CD14-positive monocyte (primary cell): ENCODE measurements at regions not wholly inside any gene's neighbourhood (a gene's known extent, or its start where the extent isn't known, plus 50 kb on each side); places are given as distances from the start of the nearest gene placed in this dataset.

Source experiments
- DNase-seq, 3 donors: peaks; one replicate each; pipeline ENCODE4 v3.0.0-alpha.2; 2011 to 2022
- H2AFZ ChIP-seq: 2 replicates; pipeline ENCODE4 v1.6.0; 2012; ENCODE audit warnings: mild to moderate bottlenecking, low read depth, low read length, inconsistent platforms; ENCODE audit not compliant: insufficient read depth, poor library complexity, severe bottlenecking
- H3K27ac ChIP-seq, 2 donors: 1 replicate in 1 of 2; 2 replicates in 1 of 2; pipeline ENCODE4 v1.5.1; 2012 to 2013; ENCODE audit warnings: low read length in 2 of 2, control low read depth in 1 of 2, inconsistent platforms in 1 of 2, low read depth in 1 of 2, mild to moderate bottlenecking in 1 of 2
- H3K27me3 ChIP-seq, 2 donors: one replicate each; pipeline versions ENCODE4 v1.6.0 to v1.6.1; 2011 to 2013; ENCODE audit warnings: low read length in 2 of 2; ENCODE audit not compliant: control insufficient read depth in 2 of 2, insufficient read depth in 2 of 2
- H3K36me3 ChIP-seq, 2 donors: replicated peaks in 1 of 2; 1 replicate in 1 of 2; 2 replicates in 1 of 2; pipeline versions ENCODE4 v1.5.1 to v1.6.1; 2012 to 2013; ENCODE audit warnings: low read length in 2 of 2, control low read depth in 1 of 2, inconsistent platforms in 1 of 2, mild to moderate bottlenecking in 1 of 2; ENCODE audit not compliant: insufficient read depth in 2 of 2, control insufficient read depth in 1 of 2
- H3K4me1 ChIP-seq, 2 donors: 1 replicate in 1 of 2; 2 replicates in 1 of 2; pipeline versions ENCODE4 v1.5.1 to v1.6.1; 2012 to 2013; ENCODE audit warnings: low read length in 2 of 2, control low read depth in 1 of 2, inconsistent platforms in 1 of 2, mild to moderate bottlenecking in 1 of 2, moderate library complexity in 1 of 2; ENCODE audit not compliant: insufficient read depth in 2 of 2, control insufficient read depth in 1 of 2
- H3K4me2 ChIP-seq: replicated peaks from 2 replicates; pipeline ENCODE3; 2012; ENCODE audit warnings: low read length, moderate library complexity, mild to moderate bottlenecking; ENCODE audit not compliant: poor library complexity, severe bottlenecking; ENCODE audit errors: extremely low read depth
- H3K4me3 ChIP-seq, 3 experiments: fragments of 200-600 bp in 1 of 3; sonication (generic) in 1 of 3; replicated peaks in 1 of 3; 1 replicate in 2 of 3; 2 replicates in 1 of 3; pipeline ENCODE4 v1.5.1; 2011 to 2013; ENCODE audit warnings: low read length in 3 of 3, mild to moderate bottlenecking in 3 of 3, control low read depth in 2 of 3, low read depth in 2 of 3, inconsistent platforms in 1 of 3, moderate library complexity in 1 of 3
- H3K79me2 ChIP-seq: 2 replicates; pipeline ENCODE4 v1.6.0; 2012; ENCODE audit warnings: mild to moderate bottlenecking, control low read depth, inconsistent platforms, low read length, moderate library complexity; ENCODE audit not compliant: insufficient read depth
- H3K9ac ChIP-seq: 2 replicates; pipeline ENCODE4 v1.6.0; 2017; ENCODE audit warnings: low read length, mild to moderate bottlenecking; ENCODE audit not compliant: insufficient read depth, poor library complexity, severe bottlenecking
- H3K9me3 ChIP-seq, 2 donors: replicated peaks in 1 of 2; 1 replicate in 1 of 2; 2 replicates in 1 of 2; pipeline versions ENCODE4 v1.5.1 to v1.6.1; 2012 to 2013; ENCODE audit warnings: low read length in 2 of 2, control low read depth in 1 of 2; ENCODE audit not compliant: control insufficient read depth in 1 of 2, insufficient read depth in 1 of 2
- H4K20me1 ChIP-seq: 2 replicates; pipeline ENCODE4 v1.6.0; 2012; ENCODE audit warnings: mild to moderate bottlenecking, low read length, control low read depth, moderate library complexity; ENCODE audit not compliant: insufficient read depth
- H3K27ac Mint-ChIP-seq, 7 donors: one replicate each; pipeline ENCODE4 v1.8.0; 2020; ENCODE audit warnings: mild to moderate bottlenecking in 7 of 7, mixed read lengths in 7 of 7, moderate library complexity in 6 of 7, inconsistent platforms in 2 of 7
- H3K27me3 Mint-ChIP-seq, 3 donors: one replicate each; pipeline ENCODE4 v1.8.0; 2021 to 2022; ENCODE audit warnings: low read depth in 3 of 3, mild to moderate bottlenecking in 3 of 3, mixed read lengths in 3 of 3, moderate library complexity in 3 of 3, inconsistent platforms in 1 of 3
- H3K36me3 Mint-ChIP-seq, 2 donors: one replicate each; pipeline ENCODE4 v1.8.0; 2020; ENCODE audit warnings: mixed read lengths in 2 of 2, inconsistent platforms in 1 of 2, mild to moderate bottlenecking in 1 of 2
- H3K4me1 Mint-ChIP-seq: one replicate; pipeline ENCODE4 v1.8.0; 2020; ENCODE audit warnings: mild to moderate bottlenecking, mixed read lengths
- H3K4me3 Mint-ChIP-seq, 2 donors: one replicate each; pipeline ENCODE4 v1.8.0; 2020; ENCODE audit warnings: mild to moderate bottlenecking in 2 of 2, mixed read lengths in 2 of 2, moderate library complexity in 1 of 2
- H3K9me3 Mint-ChIP-seq, 7 donors: one replicate each; pipeline ENCODE4 v1.8.0; 2020 to 2022; ENCODE audit warnings: mixed read lengths in 7 of 7, mild to moderate bottlenecking in 6 of 7, moderate library complexity in 6 of 7, inconsistent platforms in 2 of 7
- CTCF ChIP-seq: fragments of 200-600 bp; IDR thresholded peaks from one replicate; pipeline ENCODE4 v1.8.0; 2022; ENCODE audit warnings: antibody characterized with exemption, mild to moderate bottlenecking
- WGBS: methylation state at CpG from one replicate; pipeline ENCODE4 v1.1.5; 2013; ENCODE audit warnings: missing lambda C conversion rate; ENCODE audit not compliant: insufficient coverage; 5-methylcytosine and 5-hydroxymethylcytosine counted together
- intact Hi-C, 2 donors: fragments of 100-400 bp; cut with micrococcal nuclease; formaldehyde crosslinking; loops; one replicate each; pipeline versions ENCODE4 v1.15.0 to v1.15.1; 2023

GRCh38 chr11:71358122-71358728 is 90.0 kb downstream of the DHCR7 start:
- peaks cover 0 to 2% (median 0%) of the 10 kb centered on the region in 7 donors for H3K9me3 Mint-ChIP-seq
- Histone ChIP-seq H2AFZ (no peak overlapping the region), H4K20me1 (no peaks in the 10 kb centered on the region), H3K27me3 (no peaks in the 10 kb centered on the region), H3K9me3 (peaks cover 0 to 10% of the 10 kb centered on the region in 2 donors), H3K4me2 (no peak overlapping the region), H3K79me2 (no peaks in the 10 kb centered on the region), H3K36me3 (no peaks in the 10 kb centered on the region), H3K27ac (no peak overlapping the region), H3K4me3 (no peak overlapping the region), H3K9ac (no peak overlapping the region), H3K4me1 (no peaks in the 10 kb centered on the region)
- H3K4me1 Mint-ChIP-seq, result no peaks in the 10 kb centered on the region
- H3K27me3 Mint-ChIP-seq, result peaks cover 2 to 5% (median 4%) of the 10 kb centered on the region in 3 donors
- H3K4me3 Mint-ChIP-seq, result no peak overlapping the region
- TF ChIP-seq CTCF, result no peak
- intact Hi-C loops, result no loop called here
- H3K36me3 Mint-ChIP-seq, result no peaks in the 10 kb centered on the region
- WGBS, result 89% methylated on average over 5 of the region's 10 CpGs
- H3K27ac Mint-ChIP-seq, result no peak overlapping the region
- no peak for DNase-seq

GRCh38 chr11:71357414-71357813 is 90.8 kb downstream of the DHCR7 start:
- intact Hi-C loops, result no loop called here
- no peaks in the 10 kb centered on the region for H3K4me1 ChIP-seq
- no peak overlapping the region for H3K4me3 Mint-ChIP-seq
- H3K9me3 Mint-ChIP-seq, result peaks cover 0 to 2% (median 0%) of the 10 kb centered on the region in 7 donors
- H3K36me3 ChIP-seq, result no peaks in the 10 kb centered on the region
- H3K9me3 ChIP-seq, result peaks cover 0 to 8% of the 10 kb centered on the region in 2 donors
- H3K27me3 Mint-ChIP-seq, result peaks cover 2 to 5% (median 4%) of the 10 kb centered on the region in 3 donors
- H3K4me1 Mint-ChIP-seq, result no peaks in the 10 kb centered on the region
- WGBS, result 91% methylated on average over 5 of the region's 9 CpGs
- H3K9ac ChIP-seq, result no peak overlapping the region
- DNase-seq, result no peak
- H4K20me1 ChIP-seq, result no peaks in the 10 kb centered on the region
- H3K4me2 ChIP-seq, result no peak overlapping the region
- no peak for TF ChIP-seq CTCF
- no peaks in the 10 kb centered on the region for H3K36me3 Mint-ChIP-seq
- no peak overlapping the region for H3K27ac ChIP-seq
- no peak overlapping the region for H2AFZ ChIP-seq
- H3K27me3 ChIP-seq, result no peaks in the 10 kb centered on the region
- H3K27ac Mint-ChIP-seq, result no peak overlapping the region
- H3K79me2 ChIP-seq, result no peaks in the 10 kb centered on the region
- H3K4me3 ChIP-seq, result no peak overlapping the region
